PC-9 (cell line): ENCODE measurements at regions not wholly inside any gene's neighbourhood (a gene's known extent, or its start where the extent isn't known, plus 50 kb on each side); places are given as distances from the start of the nearest gene placed in this dataset.

Source experiments
- BruUV-seq: library from RNA; stranded (reverse); fragments of 400-500 nt; replicated peaks from 2 replicates; lab custom pipeline; 2021; lab: Mats Ljungman, UMichigan
- CTCF ChIA-PET: fragments of 300-600 bp; sonication (Branson Sonifier 250); formaldehyde crosslinking; loops from one replicate; lab custom pipeline; 2022; ENCODE audit warnings: antibody characterized with exemption; lab: Charles Lee
- POLR2A ChIA-PET: fragments of 300-600 bp; sonication (Branson Sonifier 250); formaldehyde crosslinking; loops from one replicate; lab custom pipeline; 2022; ENCODE audit warnings: antibody characterized with exemption; ENCODE audit not compliant: unreplicated experiment; lab: Charles Lee
- DNase-seq, 2 experiments: peaks; one replicate each; pipeline versions ENCODE4 v3.0.0 to v3.0.0-alpha.2; 2015 to 2022; ENCODE audit warnings: mixed read lengths in 1 of 2
- H2AFZ ChIP-seq: fragments of 200-600 bp; sonication (generic); 2 replicates; pipeline ENCODE4 v1.8.1; 2017; ENCODE audit warnings: antibody characterized with exemption
- H3F3A ChIP-seq: fragments of 200-600 bp; sonication (generic); 2 replicates; pipeline ENCODE4 v1.8.1; 2017; ENCODE audit warnings: antibody characterized with exemption, mild to moderate bottlenecking, low read depth; ENCODE audit not compliant: insufficient read depth
- H3K27ac ChIP-seq: fragments of 200-600 bp; sonication (generic); 2 replicates; pipeline ENCODE4 v1.6.1; 2016; ENCODE audit warnings: mixed run types
- H3K27me3 ChIP-seq: fragments of 200-600 bp; sonication (generic); 2 replicates; pipeline ENCODE4 v1.6.1; 2016; ENCODE audit warnings: low read depth, mixed run types; ENCODE audit not compliant: insufficient read depth
- H3K36me3 ChIP-seq: fragments of 200-600 bp; sonication (generic); 2 replicates; pipeline ENCODE4 v1.6.1; 2016; ENCODE audit warnings: low read depth, mixed run types
- H3K4me1 ChIP-seq: fragments of 200-600 bp; sonication (generic); replicated peaks from 2 replicates; pipeline ENCODE4 v1.6.1; 2016; ENCODE audit warnings: mixed run types; ENCODE audit not compliant: insufficient read depth
- H3K4me2 ChIP-seq: fragments of 200-600 bp; sonication (generic); 2 replicates; pipeline ENCODE4 v1.6.1; 2017; ENCODE audit warnings: mixed run types
- H3K4me3 ChIP-seq: fragments of 200-600 bp; sonication (generic); 2 replicates; pipeline ENCODE4 v1.6.1; 2016; ENCODE audit warnings: mixed run types
- H3K79me2 ChIP-seq: fragments of 200-600 bp; sonication (generic); 2 replicates; pipeline ENCODE4 v1.6.1; 2017; ENCODE audit warnings: low read depth, mixed run types
- H3K9me2 ChIP-seq: fragments of 200-600 bp; sonication (generic); 2 replicates; pipeline ENCODE4 v1.8.1; 2017; ENCODE audit warnings: mild to moderate bottlenecking; ENCODE audit not compliant: insufficient read depth
- H3K9me3 ChIP-seq: fragments of 200-600 bp; sonication (generic); 2 replicates; pipeline ENCODE4 v1.8.1; 2016; ENCODE audit warnings: low read depth; ENCODE audit not compliant: insufficient read depth
- H4K20me1 ChIP-seq: fragments of 200-600 bp; sonication (generic); 2 replicates; pipeline ENCODE4 v1.8.1; 2017; ENCODE audit not compliant: insufficient read depth
- CTCF ChIP-seq: fragments of 200-600 bp; sonication (generic); conservative IDR thresholded peaks from 2 replicates; pipeline ENCODE4 v1.6.1; 2017; ENCODE audit warnings: mixed run types, antibody characterized with exemption, mild to moderate bottlenecking, moderate library complexity
- EZH2 ChIP-seq: fragments of 200-600 bp; sonication (generic); IDR thresholded peaks from 2 replicates; pipeline ENCODE4 v1.8.0; 2017; ENCODE audit warnings: antibody characterized with exemption, low read depth
- intact Hi-C: fragments of 100-400 bp; cut with micrococcal nuclease; formaldehyde crosslinking; loops from one replicate; pipeline ENCODE4 v1.10.0; 2022; ENCODE audit not compliant: unreplicated experiment

DNA sequence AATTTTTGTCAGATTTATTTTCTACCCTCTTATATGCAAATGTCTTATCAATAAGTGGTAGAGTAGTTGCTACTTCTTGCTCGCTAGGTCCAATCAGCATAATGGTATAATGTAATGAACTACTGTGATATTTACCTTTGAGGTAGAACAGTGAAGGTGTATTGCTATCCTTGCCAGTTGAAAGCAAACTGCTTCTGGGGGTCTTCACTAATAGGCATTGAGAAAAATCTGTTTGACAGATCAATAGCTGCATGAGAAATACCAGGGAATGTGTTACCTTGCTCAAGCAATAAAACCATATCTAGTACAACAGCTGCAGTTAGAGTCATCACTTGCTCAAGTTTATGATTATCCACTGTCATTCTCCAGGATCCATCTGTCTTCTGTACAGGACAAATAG lies 50.1 kb upstream of the EFEMP1 start:
- no peaks in the 10 kb centered on the region for H3K4me1 ChIP-seq
- ChIA-PET CTCF (interaction anchor here (0.5 kb wide), 1 partner anchor 256 kb away, joined by 3 read pairs; no protein-coding TSS in a partner anchor), POLR2A (no interaction called here)
- H3K4me2 ChIP-seq = no peak overlapping the region
- no peaks in the 10 kb centered on the region for H3K36me3 ChIP-seq
- H3F3A ChIP-seq = no peaks in the 10 kb centered on the region
- no peak overlapping the region for H3K4me3 ChIP-seq
- no peak overlapping the region for H2AFZ ChIP-seq
- no peaks in the 10 kb centered on the region for H3K79me2 ChIP-seq
- DNase-seq = no peak
- H3K27ac ChIP-seq = no peak overlapping the region
- no peaks in the 10 kb centered on the region for H3K27me3 ChIP-seq
- H4K20me1 ChIP-seq = no peaks in the 10 kb centered on the region
- intact Hi-C loops = no loop called here
- TF ChIP-seq CTCF = no peak
- TF ChIP-seq EZH2 = no peak
- no TSS peak for BruUV-seq
- no peaks in the 10 kb centered on the region for H3K9me3 ChIP-seq
- 0 out of 2 replicates have a peak, but pooled peaks cover 5% of the 10 kb centered on the region for H3K9me2 ChIP-seq

GRCh38 chr2:55976681-55977080 lies 53.1 kb upstream of the EFEMP1 start:
- H2AFZ ChIP-seq = no peak overlapping the region
- TF ChIP-seq CTCF = no peak
- no peak overlapping the region for H3K27ac ChIP-seq
- no peaks in the 10 kb centered on the region for H4K20me1 ChIP-seq
- H3K4me2 ChIP-seq = no peak overlapping the region
- no peaks in the 10 kb centered on the region for H3K9me3 ChIP-seq
- H3K4me3 ChIP-seq = no peak overlapping the region
- DNase-seq = no peak
- intact Hi-C loops = no loop called here
- no peaks in the 10 kb centered on the region for H3K27me3 ChIP-seq
- ChIA-PET CTCF (no interaction called here), POLR2A (no interaction called here)
- H3K9me2 ChIP-seq = 0 out of 2 replicates have a peak, but pooled peaks cover 5% of the 10 kb centered on the region
- H3F3A ChIP-seq = no peaks in the 10 kb centered on the region
- H3K4me1 ChIP-seq = no peaks in the 10 kb centered on the region
- no peaks in the 10 kb centered on the region for H3K36me3 ChIP-seq
- BruUV-seq = no TSS peak
- no peaks in the 10 kb centered on the region for H3K79me2 ChIP-seq

- Histone ChIP-seq H3K27ac (no peak overlapping the region), H3K27me3 (no peaks in the 10 kb centered on the region), H3K4me3 (no peak overlapping the region), H3K9me2 (no peaks in the 10 kb centered on the region), H3F3A (no peaks in the 10 kb centered on the region), H3K36me3 (no peaks in the 10 kb centered on the region), H3K9me3 (no peaks in the 10 kb centered on the region), H2AFZ (no peak overlapping the region), H4K20me1 (no peaks in the 10 kb centered on the region), H3K4me1 (no peaks in the 10 kb centered on the region; the same call in 1 of the 2 replicates), H3K79me2 (no peaks in the 10 kb centered on the region), H3K4me2 (no peak overlapping the region)
- ChIA-PET POLR2A (no interaction called here), CTCF (no interaction called here)
- TF ChIP-seq CTCF (no peak), EZH2 (no peak)
- BruUV-seq = no TSS peak
- intact Hi-C loops = no loop called here
- no peak for DNase-seq
Observed at GRCh38 chr2:55985406-55985805, 61.8 kb upstream of the EFEMP1 start.
